ENCODE measurements at regions not wholly inside any gene's neighbourhood (a gene's known extent, or its start where the extent isn't known, plus 50 kb on each side); places are given as distances from the start of the nearest gene placed in this dataset.

- peaks cover 6% of the 10 kb centered on the region for H3K4me1 Mint-ChIP-seq
- peaks cover 6% of the 10 kb centered on the region for H3K27me3 Mint-ChIP-seq
- H3K4me3 Mint-ChIP-seq = peak overlapping the region; percentile 87
- H3K9me3 Mint-ChIP-seq = peaks cover 7% of the 10 kb centered on the region
- DNase-seq = peak; percentile 60
- H3K27ac Mint-ChIP-seq = peak overlapping the region; percentile 83
- peaks cover 2% of the 10 kb centered on the region for H3K36me3 Mint-ChIP-seq
These were observed 70.5 kb upstream of the ATP10A start for GRCh38 chr15:25933456-25934158.

- Mint-ChIP-seq H3K36me3 (peaks cover 2% of the 10 kb centered on the region), H3K4me3 (no peak overlapping the region)
These were observed 69.6 kb upstream of the ATP10A start for GRCh38 chr15:25932696-25933095.

GRCh38 chr15:25931851-25932250 lies 68.7 kb upstream of the ATP10A start:
- no peak for DNase-seq
- H3K4me1 Mint-ChIP-seq = peaks cover 6% of the 10 kb centered on the region
- peaks cover 6% of the 10 kb centered on the region for H3K27me3 Mint-ChIP-seq
- H3K9me3 Mint-ChIP-seq = peaks cover 7% of the 10 kb centered on the region
- peaks cover 2% of the 10 kb centered on the region for H3K36me3 Mint-ChIP-seq
- no peak overlapping the region for H3K27ac Mint-ChIP-seq
- no peak overlapping the region for H3K4me3 Mint-ChIP-seq

More at GRCh38 chr15:25932696-25933095, 69.6 kb upstream of the ATP10A start:
- H3K27me3 Mint-ChIP-seq = peaks cover 6% of the 10 kb centered on the region
- H3K9me3 Mint-ChIP-seq = peaks cover 7% of the 10 kb centered on the region
- peaks cover 6% of the 10 kb centered on the region for H3K4me1 Mint-ChIP-seq
- no peak overlapping the region for H3K27ac Mint-ChIP-seq
- DNase-seq = no peak

GRCh38 chr15:25930931-25931330 lies 67.8 kb upstream of the ATP10A start:
- Mint-ChIP-seq H3K4me1 (peaks cover 6% of the 10 kb centered on the region), H3K27ac (no peak overlapping the region), H3K27me3 (peaks cover 6% of the 10 kb centered on the region), H3K9me3 (peaks cover 7% of the 10 kb centered on the region), H3K4me3 (no peak overlapping the region), H3K36me3 (peaks cover 2% of the 10 kb centered on the region)
- DNase-seq = no peak

All from activated naive CD8-positive, alpha-beta T cell treated with anti-CD3 and anti-CD28 coated beads for 36 hours (primary cell).